Pons (tissue), 1 donor: ENCODE measurements at regions not wholly inside any gene's neighbourhood (a gene's known extent, or its start where the extent isn't known, plus 50 kb on each side); places are given as distances from the start of the nearest gene placed in this dataset.

Experiments used
- DNase-seq: peaks from one replicate; pipeline ENCODE4 v3.0.0-alpha.2; 2016; ENCODE audit warnings: low spot score

- no peak for DNase-seq
These were observed 696.3 kb downstream of the NR2F2 start for GRCh38 chr15:97026781-97027180.

GRCh38 chr15:97027772-97028171 lies 697.3 kb downstream of the NR2F2 start:
- no peak for DNase-seq

GRCh38 chr15:97030251-97030650 lies 699.8 kb downstream of the NR2F2 start:
- DNase-seq, result no peak

GRCh38 chr15:97036301-97036700 lies 705.8 kb downstream of the NR2F2 start:
- no peak for DNase-seq

GRCh38 chr15:97037080-97037479 lies 706.6 kb downstream of the NR2F2 start:
- DNase-seq, result no peak

- no peak for DNase-seq
These were observed 715.3 kb downstream of the NR2F2 start for GRCh38 chr15:97045666-97046421.

- DNase-seq, result no peak
These were observed 722.0 kb downstream of the NR2F2 start for GRCh38 chr15:97052513-97052912.

- DNase-seq, result no peak
These were observed 723.1 kb downstream of the NR2F2 start for GRCh38 chr15:97053635-97054034.

- DNase-seq, result no peak
These were observed 727.0 kb downstream of the NR2F2 start for GRCh38 chr15:97057503-97057902.

GRCh38 chr15:97059281-97059680 lies 728.8 kb downstream of the NR2F2 start:
- no peak for DNase-seq

- DNase-seq, result no peak
These were observed 730.9 kb downstream of the NR2F2 start for GRCh38 chr15:97061392-97061791.

GRCh38 chr15:97071668-97072067 lies 741.2 kb downstream of the NR2F2 start:
- no peak for DNase-seq

GRCh38 chr15:97072545-97072944 lies 742.0 kb downstream of the NR2F2 start:
- DNase-seq, result no peak

- DNase-seq, result no peak
These were observed 745.5 kb downstream of the NR2F2 start for GRCh38 chr15:97076011-97076410.

- no peak for DNase-seq
These were observed 747.5 kb downstream of the NR2F2 start for GRCh38 chr15:97077975-97078374.

GRCh38 chr15:97078591-97078990 lies 748.1 kb downstream of the NR2F2 start:
- DNase-seq, result no peak

- no peak for DNase-seq
These were observed 751.2 kb downstream of the NR2F2 start for GRCh38 chr15:97081666-97082226.

GRCh38 chr15:97082830-97083229 lies 752.3 kb downstream of the NR2F2 start:
- no peak for DNase-seq

GRCh38 chr15:97084650-97085049 lies 754.1 kb downstream of the NR2F2 start:
- DNase-seq, result no peak

GRCh38 chr15:97085731-97086130 lies 755.2 kb downstream of the NR2F2 start:
- no peak for DNase-seq

- no peak for DNase-seq
These were observed 756.7 kb downstream of the NR2F2 start for GRCh38 chr15:97087006-97087741.

GRCh38 chr15:97091093-97091492 lies 760.6 kb downstream of the NR2F2 start:
- no peak for DNase-seq

GRCh38 chr15:97092656-97093055 lies 762.2 kb downstream of the NR2F2 start:
- DNase-seq, result no peak
